ENCODE measurements at regions not wholly inside any gene's neighbourhood (a gene's known extent, or its start where the extent isn't known, plus 50 kb on each side); places are given as distances from the start of the nearest gene placed in this dataset.

DNA sequence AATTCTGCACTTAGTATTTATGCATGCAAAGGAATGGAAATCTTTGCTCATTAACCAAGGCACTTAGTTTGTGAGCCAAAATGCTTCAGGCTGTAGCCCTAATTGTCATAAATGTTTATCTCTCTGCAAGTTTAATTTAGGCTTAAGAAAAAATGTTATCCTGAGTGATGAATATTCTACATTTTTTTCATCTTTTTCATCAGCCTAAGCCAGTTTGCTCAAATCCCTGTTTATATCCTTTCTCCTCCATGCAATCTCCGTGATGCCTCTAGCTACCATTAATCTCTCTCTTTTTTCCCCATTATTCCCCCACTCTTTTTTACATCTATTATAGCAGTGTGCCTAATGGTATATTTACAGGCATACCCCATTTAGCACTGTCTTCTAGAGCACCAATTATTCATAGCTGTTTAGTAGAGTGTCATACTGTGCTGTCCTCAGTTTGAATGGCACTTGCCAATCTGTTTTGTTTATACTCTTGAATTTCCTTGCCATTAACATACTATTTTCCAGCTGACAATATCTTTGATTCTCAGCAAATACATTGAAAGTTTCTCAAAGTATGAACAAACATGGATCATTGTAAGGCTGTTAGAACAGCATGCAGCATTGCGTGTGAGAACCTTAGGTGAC is 1457.0 kb downstream of the MAT2B start:
- no peaks in the 10 kb centered on the region for H3K36me3 ChIP-seq (ENCODE audit: control insufficient read depth, insufficient read depth, low read length)
- H3K27ac ChIP-seq (ENCODE audit: low read depth, low read length) = no peak overlapping the region
- no peak overlapping the region for H3K9ac ChIP-seq (ENCODE audit: low read length)
- no peak overlapping the region for H3K4me3 ChIP-seq (ENCODE audit: low read length)
- no peaks in the 10 kb centered on the region for H3K27me3 ChIP-seq (ENCODE audit: control insufficient read depth, insufficient read depth, low read length)
- H3K4me1 ChIP-seq (ENCODE audit: control insufficient read depth, insufficient read depth, low read length) = no peaks in the 10 kb centered on the region

GRCh38 chr5:164966611-164967010 is 1461.2 kb downstream of the MAT2B start:
- Histone ChIP-seq H3K27ac (ENCODE audit: low read depth, low read length) (no peak overlapping the region), H3K4me1 (ENCODE audit: control insufficient read depth, insufficient read depth, low read length) (no peaks in the 10 kb centered on the region), H3K4me3 (ENCODE audit: low read length) (no peak overlapping the region), H3K36me3 (ENCODE audit: control insufficient read depth, insufficient read depth, low read length) (no peaks in the 10 kb centered on the region), H3K9ac (ENCODE audit: low read length) (no peak overlapping the region), H3K27me3 (ENCODE audit: control insufficient read depth, insufficient read depth, low read length) (no peaks in the 10 kb centered on the region)

GRCh38 chr5:164967354-164967753 is 1461.9 kb downstream of the MAT2B start:
- no peak overlapping the region for H3K9ac ChIP-seq (ENCODE audit: low read length)
- no peak overlapping the region for H3K4me3 ChIP-seq (ENCODE audit: low read length)
- no peaks in the 10 kb centered on the region for H3K36me3 ChIP-seq (ENCODE audit: control insufficient read depth, insufficient read depth, low read length)
- H3K27me3 ChIP-seq (ENCODE audit: control insufficient read depth, insufficient read depth, low read length) = no peaks in the 10 kb centered on the region
- no peak overlapping the region for H3K27ac ChIP-seq (ENCODE audit: low read depth, low read length)
- no peaks in the 10 kb centered on the region for H3K4me1 ChIP-seq (ENCODE audit: control insufficient read depth, insufficient read depth, low read length)

GRCh38 chr5:164972973-164973372 is 1467.6 kb downstream of the MAT2B start:
- Histone ChIP-seq H3K9ac (ENCODE audit: low read length) (no peak overlapping the region), H3K36me3 (ENCODE audit: control insufficient read depth, insufficient read depth, low read length) (no peaks in the 10 kb centered on the region), H3K27ac (ENCODE audit: low read depth, low read length) (no peak overlapping the region), H3K27me3 (ENCODE audit: control insufficient read depth, insufficient read depth, low read length) (no peaks in the 10 kb centered on the region), H3K4me3 (ENCODE audit: low read length) (no peak overlapping the region), H3K4me1 (ENCODE audit: control insufficient read depth, insufficient read depth, low read length) (no peaks in the 10 kb centered on the region)

- Histone ChIP-seq H3K4me1 (ENCODE audit: control insufficient read depth, insufficient read depth, low read length) (no peaks in the 10 kb centered on the region), H3K27me3 (ENCODE audit: control insufficient read depth, insufficient read depth, low read length) (no peaks in the 10 kb centered on the region), H3K36me3 (ENCODE audit: control insufficient read depth, insufficient read depth, low read length) (no peaks in the 10 kb centered on the region), H3K9ac (ENCODE audit: low read length) (no peak overlapping the region), H3K27ac (ENCODE audit: low read depth, low read length) (no peak overlapping the region), H3K4me3 (ENCODE audit: low read length) (no peak overlapping the region)
Measured at GRCh38 chr5:164975986-164976385, 1470.6 kb downstream of the MAT2B start.

- Histone ChIP-seq H3K4me3 (ENCODE audit: low read length) (no peak overlapping the region), H3K27ac (ENCODE audit: low read depth, low read length) (no peak overlapping the region), H3K9ac (ENCODE audit: low read length) (no peak overlapping the region), H3K4me1 (ENCODE audit: control insufficient read depth, insufficient read depth, low read length) (no peaks in the 10 kb centered on the region), H3K27me3 (ENCODE audit: control insufficient read depth, insufficient read depth, low read length) (no peaks in the 10 kb centered on the region), H3K36me3 (ENCODE audit: control insufficient read depth, insufficient read depth, low read length) (no peaks in the 10 kb centered on the region)
Measured at GRCh38 chr5:164980480-164980879, 1475.1 kb downstream of the MAT2B start.

GRCh38 chr5:164998142-164998541 is 1492.7 kb downstream of the MAT2B start:
- Histone ChIP-seq H3K9ac (ENCODE audit: low read length) (no peak overlapping the region), H3K27ac (ENCODE audit: low read depth, low read length) (no peak overlapping the region), H3K36me3 (ENCODE audit: control insufficient read depth, insufficient read depth, low read length) (no peaks in the 10 kb centered on the region), H3K4me1 (ENCODE audit: control insufficient read depth, insufficient read depth, low read length) (no peaks in the 10 kb centered on the region), H3K27me3 (ENCODE audit: control insufficient read depth, insufficient read depth, low read length) (no peaks in the 10 kb centered on the region), H3K4me3 (ENCODE audit: low read length) (no peak overlapping the region)

DNA sequence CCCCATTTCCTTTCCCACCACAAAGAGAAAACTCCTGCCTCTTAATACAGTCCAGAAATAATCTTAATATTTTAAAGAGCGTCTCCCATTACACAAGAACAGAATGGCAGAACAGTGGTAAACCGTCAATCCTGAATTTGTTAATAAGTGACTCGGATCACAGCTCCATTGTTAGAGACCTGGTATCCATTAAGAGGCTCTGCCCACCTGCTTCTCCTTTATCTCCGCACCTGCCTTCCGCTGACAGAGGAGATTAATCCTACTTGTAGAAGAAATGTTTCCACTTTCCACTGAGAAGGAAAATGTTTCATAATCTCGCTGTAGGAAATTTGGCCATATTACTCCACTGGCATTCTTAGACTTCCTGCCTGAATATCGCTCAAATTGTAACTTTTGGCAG is 1493.2 kb downstream of the MAT2B start:
- no peaks in the 10 kb centered on the region for H3K4me1 ChIP-seq (ENCODE audit: control insufficient read depth, insufficient read depth, low read length)
- H3K27ac ChIP-seq (ENCODE audit: low read depth, low read length) = no peak overlapping the region
- no peaks in the 10 kb centered on the region for H3K27me3 ChIP-seq (ENCODE audit: control insufficient read depth, insufficient read depth, low read length)
- no peaks in the 10 kb centered on the region for H3K36me3 ChIP-seq (ENCODE audit: control insufficient read depth, insufficient read depth, low read length)
- no peak overlapping the region for H3K9ac ChIP-seq (ENCODE audit: low read length)
- H3K4me3 ChIP-seq (ENCODE audit: low read length) = no peak overlapping the region

GRCh38 chr5:165000479-165001190 is 1495.2 kb downstream of the MAT2B start:
- H3K27me3 ChIP-seq (ENCODE audit: control insufficient read depth, insufficient read depth, low read length) = no peaks in the 10 kb centered on the region
- no peak overlapping the region for H3K4me3 ChIP-seq (ENCODE audit: low read length)
- H3K36me3 ChIP-seq (ENCODE audit: control insufficient read depth, insufficient read depth, low read length) = no peaks in the 10 kb centered on the region
- no peak overlapping the region for H3K9ac ChIP-seq (ENCODE audit: low read length)
- H3K27ac ChIP-seq (ENCODE audit: low read depth, low read length) = no peak overlapping the region
- no peaks in the 10 kb centered on the region for H3K4me1 ChIP-seq (ENCODE audit: control insufficient read depth, insufficient read depth, low read length)

DNA sequence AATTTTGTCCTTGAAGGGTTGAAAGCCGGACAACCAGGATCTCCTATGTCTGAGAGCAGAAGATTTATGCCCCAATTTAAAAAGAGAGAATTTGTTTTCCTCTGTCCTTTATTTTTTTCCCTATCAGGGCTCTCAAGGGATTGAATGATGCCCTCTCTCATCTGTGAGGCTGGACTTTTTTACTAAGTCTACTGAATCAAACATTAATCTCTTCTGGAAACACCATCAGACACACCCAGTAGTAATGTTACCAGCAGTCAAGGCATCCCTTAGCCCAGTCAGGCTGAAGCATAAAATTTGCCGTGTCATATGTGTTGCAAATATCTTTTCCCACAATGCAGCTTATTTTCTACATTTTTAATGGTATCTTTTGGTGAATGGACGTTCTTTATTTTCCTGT is 1497.9 kb downstream of the MAT2B start:
- no peaks in the 10 kb centered on the region for H3K36me3 ChIP-seq (ENCODE audit: control insufficient read depth, insufficient read depth, low read length)
- no peak overlapping the region for H3K27ac ChIP-seq (ENCODE audit: low read depth, low read length)
- no peaks in the 10 kb centered on the region for H3K27me3 ChIP-seq (ENCODE audit: control insufficient read depth, insufficient read depth, low read length)
- H3K9ac ChIP-seq (ENCODE audit: low read length) = no peak overlapping the region
- no peaks in the 10 kb centered on the region for H3K4me1 ChIP-seq (ENCODE audit: control insufficient read depth, insufficient read depth, low read length)
- H3K4me3 ChIP-seq (ENCODE audit: low read length) = no peak overlapping the region

DNA sequence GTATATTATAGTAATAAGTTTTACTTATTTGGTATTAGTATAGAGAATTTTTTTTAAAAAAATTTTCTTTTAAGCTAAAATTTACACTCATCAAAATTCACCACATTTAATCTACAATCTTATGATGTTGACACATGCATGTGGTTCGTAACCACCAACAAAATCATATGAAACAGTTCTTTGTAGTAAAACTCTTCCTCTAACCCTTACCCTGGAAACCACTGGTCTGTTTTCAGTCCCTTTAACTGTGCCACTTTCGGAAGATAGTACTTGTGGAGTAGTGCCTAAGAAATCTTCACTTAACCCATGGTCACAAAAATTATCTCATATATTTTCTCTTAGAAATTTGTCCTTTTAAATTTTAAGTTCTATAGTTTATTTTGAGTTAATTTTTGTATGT is 1498.8 kb downstream of the MAT2B start:
- Histone ChIP-seq H3K27ac (ENCODE audit: low read depth, low read length) (no peak overlapping the region), H3K4me1 (ENCODE audit: control insufficient read depth, insufficient read depth, low read length) (no peaks in the 10 kb centered on the region), H3K4me3 (ENCODE audit: low read length) (no peak overlapping the region), H3K36me3 (ENCODE audit: control insufficient read depth, insufficient read depth, low read length) (no peaks in the 10 kb centered on the region), H3K27me3 (ENCODE audit: control insufficient read depth, insufficient read depth, low read length) (no peaks in the 10 kb centered on the region), H3K9ac (ENCODE audit: low read length) (no peak overlapping the region)

- no peaks in the 10 kb centered on the region for H3K27me3 ChIP-seq (ENCODE audit: control insufficient read depth, insufficient read depth, low read length)
- H3K27ac ChIP-seq (ENCODE audit: low read depth, low read length) = no peak overlapping the region
- H3K4me1 ChIP-seq (ENCODE audit: control insufficient read depth, insufficient read depth, low read length) = no peaks in the 10 kb centered on the region
- no peak overlapping the region for H3K4me3 ChIP-seq (ENCODE audit: low read length)
- no peak overlapping the region for H3K9ac ChIP-seq (ENCODE audit: low read length)
- no peaks in the 10 kb centered on the region for H3K36me3 ChIP-seq (ENCODE audit: control insufficient read depth, insufficient read depth, low read length)
Measured at GRCh38 chr5:165014439-165014838, 1509.0 kb downstream of the MAT2B start.

- Histone ChIP-seq H3K27me3 (ENCODE audit: control insufficient read depth, insufficient read depth, low read length) (no peaks in the 10 kb centered on the region), H3K36me3 (ENCODE audit: control insufficient read depth, insufficient read depth, low read length) (no peaks in the 10 kb centered on the region), H3K4me3 (ENCODE audit: low read length) (no peak overlapping the region), H3K4me1 (ENCODE audit: control insufficient read depth, insufficient read depth, low read length) (no peaks in the 10 kb centered on the region), H3K27ac (ENCODE audit: low read depth, low read length) (no peak overlapping the region), H3K9ac (ENCODE audit: low read length) (no peak overlapping the region)
Measured at GRCh38 chr5:165015126-165015525, 1509.7 kb downstream of the MAT2B start.

Data from rectal smooth muscle tissue (tissue), 1 donor.